ENCODE measurements at regions not wholly inside any gene's neighbourhood (a gene's known extent, or its start where the extent isn't known, plus 50 kb on each side); places are given as distances from the start of the nearest gene placed in this dataset.

GRCh38 chr5:105639511-105639910 is 2031.2 kb downstream of the EFNA5 start:
- TF ChIP-seq, protein P1, sequence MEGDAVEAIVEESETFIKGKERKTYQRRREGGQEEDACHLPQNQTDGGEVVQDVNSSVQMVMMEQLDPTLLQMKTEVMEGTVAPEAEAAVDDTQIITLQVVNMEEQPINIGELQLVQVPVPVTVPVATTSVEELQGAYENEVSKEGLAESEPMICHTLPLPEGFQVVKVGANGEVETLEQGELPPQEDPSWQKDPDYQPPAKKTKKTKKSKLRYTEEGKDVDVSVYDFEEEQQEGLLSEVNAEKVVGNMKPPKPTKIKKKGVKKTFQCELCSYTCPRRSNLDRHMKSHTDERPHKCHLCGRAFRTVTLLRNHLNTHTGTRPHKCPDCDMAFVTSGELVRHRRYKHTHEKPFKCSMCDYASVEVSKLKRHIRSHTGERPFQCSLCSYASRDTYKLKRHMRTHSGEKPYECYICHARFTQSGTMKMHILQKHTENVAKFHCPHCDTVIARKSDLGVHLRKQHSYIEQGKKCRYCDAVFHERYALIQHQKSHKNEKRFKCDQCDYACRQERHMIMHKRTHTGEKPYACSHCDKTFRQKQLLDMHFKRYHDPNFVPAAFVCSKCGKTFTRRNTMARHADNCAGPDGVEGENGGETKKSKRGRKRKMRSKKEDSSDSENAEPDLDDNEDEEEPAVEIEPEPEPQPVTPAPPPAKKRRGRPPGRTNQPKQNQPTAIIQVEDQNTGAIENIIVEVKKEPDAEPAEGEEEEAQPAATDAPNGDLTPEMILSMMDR (IDR thresholded peaks at IDR 0.05; ENCODE audit: unreplicated experiment), result no peak
- H3K36me3 Mint-ChIP-seq (ENCODE audit: low read depth, unreplicated experiment), result no peaks in the 10 kb centered on the region
- H3K4me1 Mint-ChIP-seq (ENCODE audit: unreplicated experiment), result no peaks in the 10 kb centered on the region
- H3K27me3 Mint-ChIP-seq (ENCODE audit: unreplicated experiment), result no peaks in the 10 kb centered on the region
- H3K9me3 Mint-ChIP-seq (ENCODE audit: unreplicated experiment), result no peaks in the 10 kb centered on the region
- no peak overlapping the region for H3K4me3 Mint-ChIP-seq (ENCODE audit: unreplicated experiment)
- no peak for DNase-seq (ENCODE audit: low spot score)
- H3K27ac Mint-ChIP-seq (ENCODE audit: unreplicated experiment), result no peak overlapping the region

GRCh38 chr5:105639068-105639467 is 2031.7 kb downstream of the EFNA5 start:
- no peak for DNase-seq (ENCODE audit: low spot score)
- H3K27me3 Mint-ChIP-seq (ENCODE audit: unreplicated experiment), result no peaks in the 10 kb centered on the region
- H3K27ac Mint-ChIP-seq (ENCODE audit: unreplicated experiment), result no peak overlapping the region
- TF ChIP-seq, protein P1 (IDR thresholded peaks at IDR 0.05; ENCODE audit: unreplicated experiment), result no peak
- no peaks in the 10 kb centered on the region for H3K36me3 Mint-ChIP-seq (ENCODE audit: low read depth, unreplicated experiment)
- H3K4me1 Mint-ChIP-seq (ENCODE audit: unreplicated experiment), result no peaks in the 10 kb centered on the region
- no peaks in the 10 kb centered on the region for H3K9me3 Mint-ChIP-seq (ENCODE audit: unreplicated experiment)
- no peak overlapping the region for H3K4me3 Mint-ChIP-seq (ENCODE audit: unreplicated experiment)

DNA sequence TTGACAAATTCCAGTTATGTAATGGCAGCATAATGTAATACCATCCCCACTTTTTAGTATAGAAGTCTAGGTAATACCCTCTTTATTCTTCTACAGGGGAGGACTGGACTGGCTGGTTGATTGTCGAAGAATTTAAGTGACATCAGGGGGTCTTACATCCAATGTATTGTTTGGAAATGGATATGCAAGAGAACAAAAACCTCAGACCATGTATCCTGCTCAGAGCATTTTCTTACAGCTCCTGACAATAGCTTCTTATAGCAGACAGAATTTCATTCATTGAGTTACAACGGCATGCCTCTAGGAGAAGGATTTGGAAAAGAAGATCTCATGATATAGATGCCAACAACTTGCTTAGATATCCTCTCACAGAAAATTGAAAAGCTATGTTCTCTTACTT is 2032.3 kb downstream of the EFNA5 start:
- H3K36me3 Mint-ChIP-seq (ENCODE audit: low read depth, unreplicated experiment), result no peaks in the 10 kb centered on the region
- TF ChIP-seq, protein P1 (IDR thresholded peaks at IDR 0.05; ENCODE audit: unreplicated experiment), result no peak
- no peaks in the 10 kb centered on the region for H3K9me3 Mint-ChIP-seq (ENCODE audit: unreplicated experiment)
- H3K27ac Mint-ChIP-seq (ENCODE audit: unreplicated experiment), result no peak overlapping the region
- H3K4me3 Mint-ChIP-seq (ENCODE audit: unreplicated experiment), result no peak overlapping the region
- H3K27me3 Mint-ChIP-seq (ENCODE audit: unreplicated experiment), result no peaks in the 10 kb centered on the region
- no peaks in the 10 kb centered on the region for H3K4me1 Mint-ChIP-seq (ENCODE audit: unreplicated experiment)
- DNase-seq (ENCODE audit: low spot score), result no peak

GRCh38 chr5:105632043-105632442 is 2038.7 kb downstream of the EFNA5 start:
- Mint-ChIP-seq H3K36me3 (ENCODE audit: low read depth, unreplicated experiment) (no peaks in the 10 kb centered on the region), H3K4me1 (ENCODE audit: unreplicated experiment) (no peaks in the 10 kb centered on the region), H3K9me3 (ENCODE audit: unreplicated experiment) (no peaks in the 10 kb centered on the region), H3K27ac (ENCODE audit: unreplicated experiment) (no peak overlapping the region), H3K4me3 (ENCODE audit: unreplicated experiment) (no peak overlapping the region), H3K27me3 (ENCODE audit: unreplicated experiment) (no peaks in the 10 kb centered on the region)
- TF ChIP-seq, protein P1 (IDR thresholded peaks at IDR 0.05; ENCODE audit: unreplicated experiment), result no peak
- DNase-seq (ENCODE audit: low spot score), result no peak

GRCh38 chr5:105630803-105631202 is 2039.9 kb downstream of the EFNA5 start:
- TF ChIP-seq, protein P1 (IDR thresholded peaks at IDR 0.05; ENCODE audit: unreplicated experiment), result no peak
- Mint-ChIP-seq H3K9me3 (ENCODE audit: unreplicated experiment) (no peaks in the 10 kb centered on the region), H3K4me1 (ENCODE audit: unreplicated experiment) (no peaks in the 10 kb centered on the region), H3K27ac (ENCODE audit: unreplicated experiment) (no peak overlapping the region), H3K4me3 (ENCODE audit: unreplicated experiment) (no peak overlapping the region), H3K27me3 (ENCODE audit: unreplicated experiment) (no peaks in the 10 kb centered on the region), H3K36me3 (ENCODE audit: low read depth, unreplicated experiment) (no peaks in the 10 kb centered on the region)
- no peak for DNase-seq (ENCODE audit: low spot score)

Data from endothelial cell (in vitro differentiated cells).